ENCODE measurements at regions not wholly inside any gene's neighbourhood (a gene's known extent, or its start where the extent isn't known, plus 50 kb on each side); places are given as distances from the start of the nearest gene placed in this dataset.

DNA sequence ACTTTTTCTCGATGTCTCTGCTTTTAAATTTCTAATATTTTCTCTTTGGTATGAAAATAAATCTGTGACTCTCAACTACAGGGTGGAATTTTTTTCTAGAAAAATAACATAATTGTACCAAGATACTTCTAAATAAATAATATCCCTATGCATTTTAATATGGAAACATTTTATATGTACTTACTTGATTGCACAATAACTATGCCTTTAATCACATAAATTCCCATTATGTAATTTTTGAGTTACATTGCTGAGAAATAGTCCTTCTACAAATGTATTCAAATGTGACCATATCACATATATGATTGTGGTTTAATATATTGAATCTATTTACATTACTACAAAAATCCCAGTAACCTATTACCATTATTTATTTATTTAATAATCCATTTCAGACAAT, 1543.3 kb upstream of the PABPC4L start:
- ChIA-PET POLR2A (no interaction called here), CTCF (no interaction called here), SMC1A (ENCODE audit: uncharacterized antibody, unreplicated experiment) (no interaction called here), RAD21 (ENCODE audit: unreplicated experiment) (no interaction called here)
- WGBS (ENCODE audit: insufficient coverage, insufficient replicate concordance, low lambda C conversion rate, missing lambda C conversion rate) = 8% methylated on average over 1 of the region's 1 CpG
- FAIRE-seq = no peak
- Histone ChIP-seq H3K36me3 (ENCODE audit: control insufficient read depth in 2 of 2, insufficient read depth in 2 of 2, low read length in 1 of 2) (no peaks in the 10 kb centered on the region), H4K20me1 (ENCODE audit: control insufficient read depth, insufficient read depth) (no peaks in the 10 kb centered on the region), H3K4me1 (ENCODE audit: control insufficient read depth, insufficient read depth, low read length) (no peaks in the 10 kb centered on the region), H3K4me2 (ENCODE audit: control insufficient read depth, insufficient read depth) (no peak overlapping the region), H3K4me3 (no peak overlapping the region), H2AFZ (ENCODE audit: control insufficient read depth, low read depth, low read length) (no peak overlapping the region), H3K9me3 (replicated peaks; ENCODE audit: control insufficient read depth, insufficient read depth, low read length) (no peaks in the 10 kb centered on the region), H3K27me3 (replicated peaks in 1 of 2; ENCODE audit: control insufficient read depth in 2 of 2, insufficient read depth in 2 of 2, low read length in 1 of 2) (no peaks in the 10 kb centered on the region), H3K9ac (ENCODE audit: control insufficient read depth, insufficient read depth, low read length) (no peak overlapping the region), H3K27ac (ENCODE audit: control insufficient read depth, insufficient read depth) (no peak overlapping the region), H3K79me2 (ENCODE audit: control insufficient read depth, insufficient read depth, low read length) (no peaks in the 10 kb centered on the region)
- no peak for ATAC-seq
- TF ChIP-seq CREB1 (IDR thresholded peaks at IDR 0.05; ENCODE audit: low read depth) (no peak), KDM1A (IDR thresholded peaks at IDR 0.05; ENCODE audit: borderline replicate concordance) (no peak), HDAC2 (IDR thresholded peaks at IDR 0.05) (no peak), NFIC (IDR thresholded peaks at IDR 0.05; ENCODE audit: low read depth, low read length) (no peak), FOXM1 (IDR thresholded peaks at IDR 0.05; ENCODE audit: low read depth, low read length) (no peak), GATAD2B (conservative IDR thresholded peaks at IDR 0.05; ENCODE audit: low read depth) (no peak), TAF1 (IDR thresholded peaks at IDR 0.05; ENCODE audit: borderline replicate concordance, low read depth, low read length) (no peak), FOXK2 (IDR thresholded peaks at IDR 0.05) (no peak), ZNF24 (IDR thresholded peaks at IDR 0.05) (no peak), CBFB (IDR thresholded peaks at IDR 0.05; ENCODE audit: low read depth) (no peak), SREBF2 (IDR thresholded peaks at IDR 0.05; ENCODE audit: low read length) (no peak), IKZF1 (conservative IDR thresholded peaks at IDR 0.05) (no peak), SMARCA5 (IDR thresholded peaks at IDR 0.05) (no peak), WRNIP1 (IDR thresholded peaks at IDR 0.05; ENCODE audit: borderline replicate concordance, low read depth, low read length) (no peak), NR2C1 (IDR thresholded peaks at IDR 0.05) (no peak)
- TF ChIP-seq, protein P1, sequence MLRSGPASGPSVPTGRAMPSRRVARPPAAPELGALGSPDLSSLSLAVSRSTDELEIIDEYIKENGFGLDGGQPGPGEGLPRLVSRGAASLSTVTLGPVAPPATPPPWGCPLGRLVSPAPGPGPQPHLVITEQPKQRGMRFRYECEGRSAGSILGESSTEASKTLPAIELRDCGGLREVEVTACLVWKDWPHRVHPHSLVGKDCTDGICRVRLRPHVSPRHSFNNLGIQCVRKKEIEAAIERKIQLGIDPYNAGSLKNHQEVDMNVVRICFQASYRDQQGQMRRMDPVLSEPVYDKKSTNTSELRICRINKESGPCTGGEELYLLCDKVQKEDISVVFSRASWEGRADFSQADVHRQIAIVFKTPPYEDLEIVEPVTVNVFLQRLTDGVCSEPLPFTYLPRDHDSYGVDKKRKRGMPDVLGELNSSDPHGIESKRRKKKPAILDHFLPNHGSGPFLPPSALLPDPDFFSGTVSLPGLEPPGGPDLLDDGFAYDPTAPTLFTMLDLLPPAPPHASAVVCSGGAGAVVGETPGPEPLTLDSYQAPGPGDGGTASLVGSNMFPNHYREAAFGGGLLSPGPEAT (IDR thresholded peaks at IDR 0.05; ENCODE audit: low read depth) = no peak
- TF ChIP-seq, protein P2, sequence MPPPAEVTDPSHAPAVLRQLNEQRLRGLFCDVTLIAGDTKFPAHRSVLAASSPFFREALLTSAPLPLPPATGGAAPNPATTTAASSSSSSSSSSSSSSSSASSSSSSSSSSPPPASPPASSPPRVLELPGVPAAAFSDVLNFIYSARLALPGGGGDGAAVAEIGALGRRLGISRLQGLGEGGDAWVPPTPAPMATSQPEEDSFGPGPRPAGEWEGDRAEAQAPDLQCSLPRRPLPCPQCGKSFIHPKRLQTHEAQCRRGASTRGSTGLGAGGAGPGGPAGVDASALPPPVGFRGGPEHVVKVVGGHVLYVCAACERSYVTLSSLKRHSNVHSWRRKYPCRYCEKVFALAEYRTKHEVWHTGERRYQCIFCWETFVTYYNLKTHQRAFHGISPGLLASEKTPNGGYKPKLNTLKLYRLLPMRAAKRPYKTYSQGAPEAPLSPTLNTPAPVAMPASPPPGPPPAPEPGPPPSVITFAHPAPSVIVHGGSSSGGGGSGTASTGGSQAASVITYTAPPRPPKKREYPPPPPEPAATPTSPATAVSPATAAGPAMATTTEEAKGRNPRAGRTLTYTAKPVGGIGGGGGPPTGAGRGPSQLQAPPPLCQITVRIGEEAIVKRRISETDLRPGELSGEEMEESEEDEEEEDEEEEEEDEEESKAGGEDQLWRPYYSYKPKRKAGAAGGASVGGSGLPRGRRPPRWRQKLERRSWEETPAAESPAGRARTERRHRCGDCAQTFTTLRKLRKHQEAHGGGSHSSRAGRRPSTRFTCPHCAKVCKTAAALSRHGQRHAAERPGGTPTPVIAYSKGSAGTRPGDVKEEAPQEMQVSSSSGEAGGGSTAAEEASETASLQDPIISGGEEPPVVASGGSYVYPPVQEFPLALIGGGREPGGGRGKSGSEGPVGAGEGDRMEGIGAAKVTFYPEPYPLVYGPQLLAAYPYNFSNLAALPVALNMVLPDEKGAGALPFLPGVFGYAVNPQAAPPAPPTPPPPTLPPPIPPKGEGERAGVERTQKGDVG (CRISPR knock-in tag; IDR thresholded peaks at IDR 0.05) = no peak
- no peak for DNase-seq (ENCODE audit: low read depth, low spot score)
- intact Hi-C loops (cut with micrococcal nuclease; ENCODE audit: unreplicated experiment) = no loop called here
- no TSS peak for BruUV-seq (replicated peaks)
- in situ Hi-C loops (cut with MboI) = no loop called here
